T-helper 17 cell (primary cell): ENCODE measurements at regions not wholly inside any gene's neighbourhood (a gene's known extent, or its start where the extent isn't known, plus 50 kb on each side); places are given as distances from the start of the nearest gene placed in this dataset.

Source experiments
- ATAC-seq: fragments of 150-1000 bp; cut with Tn5 transposase; 2 replicates; pipeline ENCODE4 v1.10.0; 2021; ENCODE audit warnings: mild to moderate bottlenecking, moderate library complexity
- DNase-seq, 3 donors: peaks; one replicate each; pipeline versions ENCODE4 v3.0.0 to v3.0.0-alpha.2; 2020 to 2021
- H3K9me3 ChIP-seq: one replicate; pipeline ENCODE4 v1.7.0; 2013; ENCODE audit warnings: low read length, mild to moderate bottlenecking; ENCODE audit not compliant: control insufficient read depth, poor library complexity, severe bottlenecking
- H3K27ac Mint-ChIP-seq: one replicate; pipeline ENCODE4 v1.8.0; 2022; ENCODE audit warnings: mild to moderate bottlenecking, moderate library complexity, mixed read lengths
- H3K27me3 Mint-ChIP-seq: one replicate; pipeline ENCODE4 v1.8.0; 2022; ENCODE audit warnings: mixed read lengths
- H3K36me3 Mint-ChIP-seq: one replicate; pipeline ENCODE4 v1.8.0; 2022; ENCODE audit warnings: low read depth, mixed read lengths
- H3K4me1 Mint-ChIP-seq: one replicate; pipeline ENCODE4 v1.8.0; 2022; ENCODE audit warnings: mild to moderate bottlenecking, mixed read lengths
- H3K4me3 Mint-ChIP-seq: one replicate; pipeline ENCODE4 v1.8.0; 2022; ENCODE audit warnings: mild to moderate bottlenecking, moderate library complexity, mixed read lengths

- Mint-ChIP-seq H3K4me3 (no peak overlapping the region), H3K36me3 (peaks cover 6% of the 10 kb centered on the region), H3K27me3 (peaks cover 6% of the 10 kb centered on the region), H3K4me1 (peaks cover 40% of the 10 kb centered on the region), H3K27ac (peak overlapping the region; percentile 80)
- H3K9me3 ChIP-seq, result no peaks in the 10 kb centered on the region
- ATAC-seq (no peak), DNase-seq (no peak)
These were observed 182.0 kb downstream of the CAND1 start for GRCh38 chr12:67451206-67451605.

GRCh38 chr12:67452119-67452805 lies 183.1 kb downstream of the CAND1 start:
- H3K4me3 Mint-ChIP-seq, result peak overlapping the region; percentile 28
- H3K27ac Mint-ChIP-seq, result no peak overlapping the region
- DNase-seq, result no peak
- peaks cover 5% of the 10 kb centered on the region for H3K36me3 Mint-ChIP-seq
- peak; percentile 68 for ATAC-seq
- peaks cover 38% of the 10 kb centered on the region for H3K4me1 Mint-ChIP-seq
- H3K27me3 Mint-ChIP-seq, result no peaks in the 10 kb centered on the region
- H3K9me3 ChIP-seq, result no peaks in the 10 kb centered on the region

GRCh38 chr12:67453191-67453590 lies 184.0 kb downstream of the CAND1 start:
- no peaks in the 10 kb centered on the region for H3K9me3 ChIP-seq
- ATAC-seq (no peak), DNase-seq (no peak)
- Mint-ChIP-seq H3K4me1 (peaks cover 34% of the 10 kb centered on the region), H3K4me3 (no peak overlapping the region), H3K27me3 (no peaks in the 10 kb centered on the region), H3K36me3 (peaks cover 2% of the 10 kb centered on the region), H3K27ac (no peak overlapping the region)

- H3K4me1 Mint-ChIP-seq, result peaks cover 21% of the 10 kb centered on the region
- H3K9me3 ChIP-seq, result no peaks in the 10 kb centered on the region
- DNase-seq, result no peak
- no peak for ATAC-seq
- no peaks in the 10 kb centered on the region for H3K27me3 Mint-ChIP-seq
- H3K4me3 Mint-ChIP-seq, result no peak overlapping the region
- peaks cover 2% of the 10 kb centered on the region for H3K36me3 Mint-ChIP-seq
- H3K27ac Mint-ChIP-seq, result no peak overlapping the region
These were observed 186.1 kb downstream of the CAND1 start for GRCh38 chr12:67455236-67455635.

- Mint-ChIP-seq H3K36me3 (peaks cover 2% of the 10 kb centered on the region), H3K27me3 (no peaks in the 10 kb centered on the region), H3K4me3 (no peak overlapping the region), H3K27ac (no peak overlapping the region), H3K4me1 (peaks cover 15% of the 10 kb centered on the region)
- no peak for ATAC-seq
- H3K9me3 ChIP-seq, result no peaks in the 10 kb centered on the region
- DNase-seq, result no peak
These were observed 187.3 kb downstream of the CAND1 start for GRCh38 chr12:67456431-67456901.

- H3K27me3 Mint-ChIP-seq, result no peaks in the 10 kb centered on the region
These were observed 188.0 kb downstream of the CAND1 start for GRCh38 chr12:67457136-67457535.

GRCh38 chr12:67457778-67458665 lies 188.9 kb downstream of the CAND1 start:
- Mint-ChIP-seq H3K27ac (no peak overlapping the region), H3K36me3 (peaks cover 1% of the 10 kb centered on the region), H3K27me3 (no peaks in the 10 kb centered on the region), H3K4me3 (no peak overlapping the region), H3K4me1 (peaks cover 4% of the 10 kb centered on the region)
- ATAC-seq (no peak), DNase-seq (no peak)
- H3K9me3 ChIP-seq, result no peaks in the 10 kb centered on the region

More at GRCh38 chr12:67457136-67457535, 188.0 kb downstream of the CAND1 start:
- H3K9me3 ChIP-seq, result no peaks in the 10 kb centered on the region
- DNase-seq, result no peak
- Mint-ChIP-seq H3K36me3 (peaks cover 2% of the 10 kb centered on the region), H3K4me1 (peaks cover 11% of the 10 kb centered on the region), H3K27ac (no peak overlapping the region), H3K4me3 (no peak overlapping the region)
- ATAC-seq, result no peak

- no peaks in the 10 kb centered on the region for H3K27me3 Mint-ChIP-seq
- H3K27ac Mint-ChIP-seq, result no peak overlapping the region
- DNase-seq, result no peak
- H3K9me3 ChIP-seq, result no peaks in the 10 kb centered on the region
- H3K4me1 Mint-ChIP-seq, result no peaks in the 10 kb centered on the region
- H3K4me3 Mint-ChIP-seq, result no peak overlapping the region
- H3K36me3 Mint-ChIP-seq, result no peaks in the 10 kb centered on the region
- ATAC-seq, result no peak
These were observed 189.4 kb upstream of the DYRK2 start for GRCh38 chr12:67459173-67459572.

- Mint-ChIP-seq H3K27ac (no peak overlapping the region), H3K4me1 (no peaks in the 10 kb centered on the region), H3K36me3 (no peaks in the 10 kb centered on the region), H3K27me3 (no peaks in the 10 kb centered on the region), H3K4me3 (no peak overlapping the region)
- no peaks in the 10 kb centered on the region for H3K9me3 ChIP-seq
- ATAC-seq (no peak), DNase-seq (no peak)
These were observed 189.0 kb upstream of the DYRK2 start for GRCh38 chr12:67459578-67459977.

- Mint-ChIP-seq H3K4me3 (no peak overlapping the region), H3K27ac (no peak overlapping the region), H3K36me3 (no peaks in the 10 kb centered on the region), H3K4me1 (no peaks in the 10 kb centered on the region), H3K27me3 (no peaks in the 10 kb centered on the region)
- DNase-seq (no peak), ATAC-seq (no peak)
- no peaks in the 10 kb centered on the region for H3K9me3 ChIP-seq
These were observed 188.2 kb upstream of the DYRK2 start for GRCh38 chr12:67460388-67460787.

- Mint-ChIP-seq H3K4me1 (peaks cover 1% of the 10 kb centered on the region), H3K36me3 (no peaks in the 10 kb centered on the region), H3K4me3 (no peak overlapping the region), H3K27me3 (peaks cover 6% of the 10 kb centered on the region), H3K27ac (no peak overlapping the region)
- DNase-seq (no peak), ATAC-seq (no peak)
- no peaks in the 10 kb centered on the region for H3K9me3 ChIP-seq
These were observed 179.8 kb upstream of the DYRK2 start for GRCh38 chr12:67468549-67469245.

GRCh38 chr12:67469666-67470065 lies 178.9 kb upstream of the DYRK2 start:
- ATAC-seq (no peak), DNase-seq (no peak)
- Mint-ChIP-seq H3K4me3 (no peak overlapping the region), H3K27me3 (peaks cover 16% of the 10 kb centered on the region), H3K27ac (no peak overlapping the region), H3K36me3 (peaks cover 4% of the 10 kb centered on the region), H3K4me1 (peaks cover 3% of the 10 kb centered on the region)
- H3K9me3 ChIP-seq, result no peaks in the 10 kb centered on the region

- no peak overlapping the region for H3K4me3 Mint-ChIP-seq
- H3K27ac Mint-ChIP-seq, result no peak overlapping the region
- ATAC-seq, result no peak
- H3K4me1 Mint-ChIP-seq, result peaks cover 9% of the 10 kb centered on the region
- H3K9me3 ChIP-seq, result no peaks in the 10 kb centered on the region
- H3K36me3 Mint-ChIP-seq, result peaks cover 4% of the 10 kb centered on the region
- no peak for DNase-seq
- peaks cover 17% of the 10 kb centered on the region for H3K27me3 Mint-ChIP-seq
These were observed 176.7 kb upstream of the DYRK2 start for GRCh38 chr12:67471810-67472209.
